ENCODE measurements at regions not wholly inside any gene's neighbourhood (a gene's known extent, or its start where the extent isn't known, plus 50 kb on each side); places are given as distances from the start of the nearest gene placed in this dataset.
"Not testable (repeated sequence)": the region's sequence is repeated elsewhere in the genome, so short reads cannot be mapped to it uniquely, and the experiment has no call there.

DNA sequence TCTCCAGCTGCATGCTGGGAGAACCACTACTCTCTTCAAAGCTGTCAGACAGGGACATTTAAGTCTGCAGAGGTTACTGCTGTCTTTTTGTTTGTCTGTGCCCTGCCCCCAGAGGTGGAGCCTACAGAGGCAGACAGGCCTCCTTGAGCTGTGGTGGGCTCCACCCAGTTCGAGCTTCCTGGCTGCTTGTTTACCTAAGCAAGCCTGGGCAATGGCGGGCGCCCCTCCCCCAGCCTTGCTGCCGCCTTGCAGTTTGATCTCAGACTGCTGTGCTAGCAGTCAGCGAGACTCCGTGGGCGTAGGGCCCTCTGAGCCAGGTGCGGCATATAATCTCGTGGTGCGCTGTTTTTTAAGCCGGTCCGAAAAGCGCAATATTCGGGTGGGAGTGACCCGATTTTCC, 215.0 kb downstream of the STIM2 start:
- DNase-seq; H3K9me3 ChIP-seq; H3K4me3 ChIP-seq; ATAC-seq; intact Hi-C loops (cut with DNase I, micrococcal nuclease); H3K4me1 ChIP-seq (ENCODE audit: low read depth); H3K36me3 ChIP-seq (ENCODE audit: low read depth): not testable (repeated sequence)

DNA sequence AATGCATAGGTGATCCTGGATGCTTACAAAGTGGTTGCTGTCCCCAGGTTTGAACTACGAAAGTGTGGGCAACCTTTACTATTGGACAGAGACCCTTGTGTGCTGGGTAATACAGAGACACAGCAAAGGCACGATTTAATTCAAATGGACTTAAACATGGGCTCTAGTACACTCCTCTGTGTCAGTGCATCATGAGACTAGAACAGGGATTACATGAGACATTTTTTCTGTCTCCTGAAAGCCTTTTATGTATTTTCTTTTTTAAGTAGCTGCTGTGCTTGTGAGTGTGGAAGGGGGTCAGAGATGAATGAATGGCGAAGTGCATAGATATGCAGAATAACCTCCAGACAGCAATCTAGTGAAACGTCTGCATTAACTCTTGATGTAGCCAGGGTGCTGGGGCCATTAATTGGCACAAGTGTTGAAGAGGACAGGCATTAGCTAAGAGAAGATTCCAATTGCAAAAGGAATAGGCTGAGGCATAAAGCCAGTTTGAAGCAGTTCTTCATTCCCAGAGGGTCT, 218.4 kb downstream of the STIM2 start:
- TF ChIP-seq, protein P1, sequence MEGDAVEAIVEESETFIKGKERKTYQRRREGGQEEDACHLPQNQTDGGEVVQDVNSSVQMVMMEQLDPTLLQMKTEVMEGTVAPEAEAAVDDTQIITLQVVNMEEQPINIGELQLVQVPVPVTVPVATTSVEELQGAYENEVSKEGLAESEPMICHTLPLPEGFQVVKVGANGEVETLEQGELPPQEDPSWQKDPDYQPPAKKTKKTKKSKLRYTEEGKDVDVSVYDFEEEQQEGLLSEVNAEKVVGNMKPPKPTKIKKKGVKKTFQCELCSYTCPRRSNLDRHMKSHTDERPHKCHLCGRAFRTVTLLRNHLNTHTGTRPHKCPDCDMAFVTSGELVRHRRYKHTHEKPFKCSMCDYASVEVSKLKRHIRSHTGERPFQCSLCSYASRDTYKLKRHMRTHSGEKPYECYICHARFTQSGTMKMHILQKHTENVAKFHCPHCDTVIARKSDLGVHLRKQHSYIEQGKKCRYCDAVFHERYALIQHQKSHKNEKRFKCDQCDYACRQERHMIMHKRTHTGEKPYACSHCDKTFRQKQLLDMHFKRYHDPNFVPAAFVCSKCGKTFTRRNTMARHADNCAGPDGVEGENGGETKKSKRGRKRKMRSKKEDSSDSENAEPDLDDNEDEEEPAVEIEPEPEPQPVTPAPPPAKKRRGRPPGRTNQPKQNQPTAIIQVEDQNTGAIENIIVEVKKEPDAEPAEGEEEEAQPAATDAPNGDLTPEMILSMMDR (IDR thresholded peaks at IDR 0.05): no peak
- Histone ChIP-seq H3K36me3 (ENCODE audit: low read depth) (no peaks in the 10 kb centered on the region), H3K9me3 (no peaks in the 10 kb centered on the region), H3K4me1 (ENCODE audit: low read depth) (no peaks in the 10 kb centered on the region), H3K4me3 (no peak overlapping the region)
- DNase-seq: no peak
- intact Hi-C loops (cut with DNase I, micrococcal nuclease): no loop called here
- ATAC-seq: no peak

DNA sequence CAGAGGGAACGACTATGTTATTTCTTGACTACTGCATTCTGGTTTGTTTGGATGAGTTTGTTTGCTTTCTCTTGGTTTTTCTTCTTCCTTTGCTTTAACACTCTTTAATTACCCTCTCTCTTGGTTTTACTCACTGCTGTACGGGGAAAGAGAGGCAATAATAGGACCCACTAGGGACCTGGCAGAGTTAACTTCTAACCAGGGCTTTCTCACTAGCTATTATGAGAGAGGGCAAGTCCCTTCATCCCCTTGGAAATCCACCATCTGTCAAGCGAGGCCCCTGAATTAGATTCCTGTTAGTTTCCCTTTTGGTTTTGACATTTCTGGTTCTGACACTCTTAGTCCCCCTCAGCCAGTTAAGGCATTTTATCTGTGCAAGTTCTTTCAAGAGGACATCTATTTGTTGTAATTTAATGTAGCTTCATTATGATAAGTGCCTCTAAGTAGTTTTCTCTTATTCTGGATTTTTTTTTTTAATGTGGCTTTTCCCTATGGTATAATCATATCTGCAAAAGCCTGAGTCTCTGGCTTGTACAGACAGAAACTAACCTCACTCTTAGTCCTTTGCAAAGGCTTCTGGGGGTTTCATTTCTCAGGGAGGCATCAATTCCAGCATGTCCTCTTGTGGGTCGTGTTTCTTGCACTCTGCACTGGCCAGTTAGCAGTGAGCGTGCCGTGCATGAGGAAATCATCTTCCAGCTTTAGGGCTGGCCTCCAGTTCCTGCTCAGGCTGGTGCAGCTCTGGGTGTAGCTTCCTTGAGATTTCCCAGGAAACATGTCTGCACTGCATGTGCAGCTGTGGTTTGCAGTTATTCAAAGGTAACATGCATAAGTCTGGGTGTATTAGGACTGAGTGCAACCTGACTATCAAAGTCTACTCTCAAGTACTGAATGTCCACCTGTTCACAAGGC, 221.3 kb downstream of the STIM2 start:
- no peaks in the 10 kb centered on the region for H3K36me3 ChIP-seq (ENCODE audit: low read depth)
- H3K4me1 ChIP-seq (ENCODE audit: low read depth): no peaks in the 10 kb centered on the region
- no peaks in the 10 kb centered on the region for H3K9me3 ChIP-seq
- TF ChIP-seq, protein P1 (IDR thresholded peaks at IDR 0.05): no peak
- no peak overlapping the region for H3K4me3 ChIP-seq
- intact Hi-C loops (cut with DNase I, micrococcal nuclease): no loop called here
- ATAC-seq: peak; percentile 50
- DNase-seq: no peak

DNA sequence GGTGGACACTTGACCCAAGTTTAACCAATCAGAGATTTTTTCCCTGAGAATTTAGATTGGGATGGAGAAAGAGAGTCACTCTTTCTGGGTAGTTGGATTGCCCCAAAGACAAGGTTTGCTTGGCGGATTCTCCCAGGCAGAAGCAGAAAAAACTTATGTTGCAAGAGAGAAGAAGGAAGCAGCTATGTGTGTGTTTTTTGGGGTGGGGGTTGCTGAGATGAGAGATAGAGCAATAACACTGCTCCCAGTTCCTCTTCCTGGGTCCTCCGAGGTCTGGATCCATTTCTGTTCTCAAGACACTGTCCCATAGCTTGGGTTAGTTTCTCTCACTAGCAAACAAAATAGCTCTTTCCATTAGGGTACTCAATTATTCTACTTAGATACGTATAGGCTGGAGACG, 222.1 kb downstream of the STIM2 start:
- no peaks in the 10 kb centered on the region for H3K36me3 ChIP-seq (ENCODE audit: low read depth)
- TF ChIP-seq, protein P1 (IDR thresholded peaks at IDR 0.05): no peak
- intact Hi-C loops (cut with DNase I, micrococcal nuclease): no loop called here
- ATAC-seq (no peak), DNase-seq (no peak)
- no peaks in the 10 kb centered on the region for H3K9me3 ChIP-seq
- H3K4me3 ChIP-seq: no peak overlapping the region
- no peaks in the 10 kb centered on the region for H3K4me1 ChIP-seq (ENCODE audit: low read depth)

DNA sequence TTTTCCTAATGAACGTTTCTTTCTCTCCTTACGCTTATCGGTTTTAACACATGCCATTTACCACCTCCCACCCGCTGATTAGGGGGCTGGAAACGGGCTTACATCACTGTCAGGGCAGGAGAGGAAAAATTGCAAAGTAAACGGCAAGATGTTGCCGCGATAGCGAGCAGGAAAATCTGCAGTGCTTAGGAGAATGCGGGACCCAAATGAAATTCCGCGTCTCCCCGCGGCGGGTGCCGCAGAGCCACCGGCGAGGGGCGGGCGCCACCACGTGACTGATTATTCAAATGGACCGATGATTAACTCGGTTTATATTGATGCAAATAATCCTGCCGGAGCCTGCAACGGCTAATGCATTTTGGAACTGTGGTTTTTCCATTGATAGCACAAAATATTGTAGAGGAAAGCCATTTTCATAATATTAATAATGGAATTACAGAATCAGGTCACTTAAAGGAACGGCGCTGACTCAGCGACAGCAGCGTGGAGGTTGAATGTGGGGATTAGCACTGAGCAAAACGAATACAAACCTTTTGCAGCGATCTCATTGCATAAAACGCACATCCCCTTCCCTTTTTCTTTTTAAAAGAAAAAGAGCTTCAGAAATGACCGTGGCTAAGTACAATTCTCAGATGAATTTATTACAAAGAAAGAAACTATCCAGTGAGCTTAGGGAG, 224.2 kb downstream of the STIM2 start:
- DNase-seq (peak in 2 of 3 donors; percentile 24 to 30), ATAC-seq (no peak)
- Histone ChIP-seq H3K4me1 (ENCODE audit: low read depth) (no peaks in the 10 kb centered on the region), H3K4me3 (no peak overlapping the region), H3K36me3 (ENCODE audit: low read depth) (no peaks in the 10 kb centered on the region), H3K9me3 (no peaks in the 10 kb centered on the region)
- TF ChIP-seq, protein P1 (IDR thresholded peaks at IDR 0.05): no peak
- intact Hi-C loops (cut with DNase I, micrococcal nuclease): no loop called here

DNA sequence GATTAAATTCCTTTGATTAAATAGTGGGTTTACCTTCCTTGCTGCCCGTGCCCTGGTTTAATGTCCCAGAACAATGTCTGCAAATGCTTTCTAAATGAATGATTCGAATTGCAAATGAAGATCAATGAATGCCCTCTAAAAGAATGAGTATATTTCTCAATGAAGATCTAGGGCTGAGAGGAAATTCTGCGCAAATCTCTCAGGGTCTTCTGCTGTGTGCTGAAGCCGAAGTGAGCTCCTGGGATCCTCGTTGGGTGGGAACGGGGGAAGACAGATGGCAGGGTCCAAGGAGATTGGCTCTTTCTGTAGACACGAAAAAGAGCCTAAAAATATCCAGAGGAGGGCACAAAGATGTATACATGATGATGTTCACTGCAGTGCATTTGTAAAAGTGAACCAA, 224.8 kb downstream of the STIM2 start:
- intact Hi-C loops (cut with DNase I, micrococcal nuclease): no loop called here
- Histone ChIP-seq H3K4me3 (no peak overlapping the region), H3K36me3 (ENCODE audit: low read depth) (no peaks in the 10 kb centered on the region), H3K9me3 (no peaks in the 10 kb centered on the region), H3K4me1 (ENCODE audit: low read depth) (no peaks in the 10 kb centered on the region)
- TF ChIP-seq, protein P1 (IDR thresholded peaks at IDR 0.05): no peak
- DNase-seq (no peak), ATAC-seq (no peak)

All from mucosa of descending colon (tissue), 3 donors.